ENCODE measurements at regions not wholly inside any gene's neighbourhood (a gene's known extent, or its start where the extent isn't known, plus 50 kb on each side); places are given as distances from the start of the nearest gene placed in this dataset.

- TF ChIP-seq, protein P1, sequence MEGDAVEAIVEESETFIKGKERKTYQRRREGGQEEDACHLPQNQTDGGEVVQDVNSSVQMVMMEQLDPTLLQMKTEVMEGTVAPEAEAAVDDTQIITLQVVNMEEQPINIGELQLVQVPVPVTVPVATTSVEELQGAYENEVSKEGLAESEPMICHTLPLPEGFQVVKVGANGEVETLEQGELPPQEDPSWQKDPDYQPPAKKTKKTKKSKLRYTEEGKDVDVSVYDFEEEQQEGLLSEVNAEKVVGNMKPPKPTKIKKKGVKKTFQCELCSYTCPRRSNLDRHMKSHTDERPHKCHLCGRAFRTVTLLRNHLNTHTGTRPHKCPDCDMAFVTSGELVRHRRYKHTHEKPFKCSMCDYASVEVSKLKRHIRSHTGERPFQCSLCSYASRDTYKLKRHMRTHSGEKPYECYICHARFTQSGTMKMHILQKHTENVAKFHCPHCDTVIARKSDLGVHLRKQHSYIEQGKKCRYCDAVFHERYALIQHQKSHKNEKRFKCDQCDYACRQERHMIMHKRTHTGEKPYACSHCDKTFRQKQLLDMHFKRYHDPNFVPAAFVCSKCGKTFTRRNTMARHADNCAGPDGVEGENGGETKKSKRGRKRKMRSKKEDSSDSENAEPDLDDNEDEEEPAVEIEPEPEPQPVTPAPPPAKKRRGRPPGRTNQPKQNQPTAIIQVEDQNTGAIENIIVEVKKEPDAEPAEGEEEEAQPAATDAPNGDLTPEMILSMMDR (IDR thresholded peaks at IDR 0.05; ENCODE audit: borderline replicate concordance, extremely low read depth, low read length, poor library complexity, severe bottlenecking): peak; percentile 49
- TF ChIP-seq EZH2 (IDR thresholded peaks at IDR 0.05; ENCODE audit: borderline replicate concordance, low read depth, low read length, severe bottlenecking): no peak
Observed at GRCh38 chr6:23446469-23446967, 679.5 kb upstream of the NRSN1 start.

Measured in DND-41 (cell line).